HG03097 (cell line): ENCODE measurements at regions not wholly inside any gene's neighbourhood (a gene's known extent, or its start where the extent isn't known, plus 50 kb on each side); places are given as distances from the start of the nearest gene placed in this dataset.
"Not testable (repeated sequence)": the region's sequence is repeated elsewhere in the genome, so short reads cannot be mapped to it uniquely, and the experiment has no call there.

Experiments
- ATAC-seq: cut with Tn5 transposase; IDR thresholded peaks from one replicate; pipeline ENCODE4 v1.9.1; 2021; ENCODE audit not compliant: unreplicated experiment, low FRiP score

DNA sequence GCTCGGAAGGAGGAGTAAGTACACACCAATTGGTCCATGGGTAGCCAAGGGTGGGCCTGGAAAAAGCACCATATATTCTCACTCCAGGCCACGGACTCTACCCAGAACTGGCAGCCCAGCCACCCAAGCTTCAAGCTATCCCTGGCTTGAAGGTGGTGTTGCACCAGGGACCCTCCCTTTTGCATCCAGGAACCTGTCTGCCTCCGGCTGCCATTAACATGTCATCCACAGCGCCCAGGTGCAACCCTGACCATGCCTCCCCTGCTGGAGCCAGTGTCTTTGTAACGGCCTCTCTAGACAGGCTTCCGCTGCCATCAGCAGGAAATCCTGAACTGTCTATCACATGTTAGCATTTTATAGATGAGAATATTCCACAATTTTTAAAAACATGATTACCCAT is 2158.5 kb upstream of the RAG2 start:
- ATAC-seq, result no peak

DNA sequence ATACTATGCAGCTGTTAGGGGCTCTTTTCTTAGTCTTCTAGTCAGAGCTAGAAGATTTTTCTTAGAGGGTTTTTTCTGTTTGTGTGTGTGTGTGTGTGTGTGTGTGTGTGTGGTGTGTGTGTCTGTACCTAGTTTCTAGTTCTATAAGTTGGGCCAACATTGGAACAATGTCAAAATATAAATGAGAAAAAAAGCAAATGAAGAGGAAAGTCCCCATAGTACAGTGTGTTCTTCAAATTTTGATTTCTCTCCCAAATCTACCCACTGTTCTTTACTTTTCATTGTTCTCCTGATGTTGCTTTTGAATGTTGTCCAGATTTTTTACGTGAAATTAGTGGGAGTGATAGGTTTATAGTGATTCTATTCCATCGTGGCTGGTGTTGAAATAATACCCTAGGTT is 2153.4 kb upstream of the RAG2 start:
- ATAC-seq, result no peak

DNA sequence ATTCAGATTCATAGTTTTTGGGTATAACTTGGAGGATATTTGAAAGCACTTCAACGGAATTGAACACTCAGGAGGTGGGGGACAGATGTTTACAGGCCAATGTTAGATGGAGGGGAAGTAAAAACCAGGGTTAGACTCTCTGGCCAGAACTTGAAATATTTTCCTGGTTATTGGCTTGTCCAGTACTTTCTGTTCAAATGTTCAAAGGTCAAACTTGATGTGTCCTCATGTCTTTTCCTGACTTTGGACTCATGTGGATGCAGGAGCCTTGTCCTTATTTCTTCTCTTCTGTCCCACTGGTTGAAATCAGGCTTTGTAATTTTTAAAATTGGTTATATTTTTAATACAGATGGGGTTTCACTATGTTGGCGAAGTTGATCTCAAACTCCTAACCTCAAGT is 2148.5 kb upstream of the RAG2 start:
- ATAC-seq, result not testable (repeated sequence)

DNA sequence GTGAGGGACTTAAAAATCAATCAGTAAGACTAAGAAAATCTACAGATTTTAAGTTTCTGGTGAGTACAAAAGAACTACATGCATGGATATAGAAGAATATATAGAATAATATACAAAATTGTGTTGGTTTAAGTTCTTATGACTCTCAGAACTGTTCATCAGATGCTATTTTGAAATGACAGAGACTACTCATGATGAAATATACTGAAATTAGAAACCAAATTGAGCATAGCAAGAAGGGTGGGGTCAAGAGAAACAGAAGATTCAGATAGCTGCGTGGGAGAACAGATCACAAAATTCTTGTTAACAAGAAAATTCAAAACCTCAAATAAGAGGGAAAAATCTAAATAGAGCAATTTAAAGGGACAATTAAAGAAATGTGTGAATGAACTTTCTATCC is 2125.3 kb upstream of the RAG2 start:
- no peak for ATAC-seq

DNA sequence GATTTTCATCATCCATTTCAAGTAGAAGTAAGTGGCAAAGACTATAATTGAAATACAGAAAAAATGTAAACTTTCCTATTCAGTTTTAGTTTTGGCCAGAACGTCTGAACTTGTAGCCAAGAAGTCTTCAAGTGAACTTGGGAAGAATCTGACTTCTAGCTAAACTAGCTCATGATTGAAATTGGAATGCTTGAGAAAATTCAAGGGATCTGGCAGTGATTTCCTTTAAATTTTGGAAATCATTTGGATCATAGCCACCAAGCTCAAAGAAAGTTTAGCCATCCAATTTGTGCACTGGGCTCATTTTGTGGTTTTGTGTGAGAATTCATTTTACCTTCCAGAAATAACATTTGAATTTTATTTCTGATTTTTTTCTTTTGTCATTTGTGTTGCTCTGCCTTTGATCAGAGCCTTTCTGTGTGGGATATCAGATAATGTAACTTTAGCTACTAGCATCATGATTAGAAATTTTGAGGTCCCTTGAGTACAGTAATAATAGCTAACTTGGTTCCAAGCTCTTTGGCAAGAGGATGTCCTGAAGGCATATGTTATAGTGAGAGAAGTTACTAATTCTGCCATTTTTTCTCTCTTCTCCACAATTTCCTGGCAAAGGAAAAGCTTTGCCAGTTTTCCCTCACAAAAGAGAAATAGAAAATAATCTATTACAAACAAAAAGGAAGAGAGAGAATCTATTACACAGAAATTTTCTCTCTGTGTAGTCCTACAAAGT is 2123.7 kb upstream of the RAG2 start:
- ATAC-seq, result no peak

DNA sequence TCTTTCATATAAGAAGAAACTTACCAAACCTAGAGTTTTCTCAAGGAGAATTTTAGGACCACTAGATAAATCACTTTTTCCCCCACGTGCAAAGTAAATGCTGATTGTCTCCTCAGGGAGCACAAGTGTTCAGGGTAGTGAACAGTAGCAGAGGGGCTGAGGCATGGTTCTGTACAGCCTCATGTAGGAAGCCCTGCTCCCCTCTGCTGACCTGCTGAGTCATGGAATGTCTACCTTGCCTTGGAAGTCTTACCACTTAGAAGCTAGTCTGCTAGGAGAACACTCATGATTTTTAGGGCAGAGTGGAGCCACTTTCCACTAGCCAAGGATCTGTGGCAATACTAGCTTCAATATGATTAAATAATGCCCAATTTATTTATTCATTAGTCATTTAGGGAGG is 2120.6 kb upstream of the RAG2 start:
- no peak for ATAC-seq

DNA sequence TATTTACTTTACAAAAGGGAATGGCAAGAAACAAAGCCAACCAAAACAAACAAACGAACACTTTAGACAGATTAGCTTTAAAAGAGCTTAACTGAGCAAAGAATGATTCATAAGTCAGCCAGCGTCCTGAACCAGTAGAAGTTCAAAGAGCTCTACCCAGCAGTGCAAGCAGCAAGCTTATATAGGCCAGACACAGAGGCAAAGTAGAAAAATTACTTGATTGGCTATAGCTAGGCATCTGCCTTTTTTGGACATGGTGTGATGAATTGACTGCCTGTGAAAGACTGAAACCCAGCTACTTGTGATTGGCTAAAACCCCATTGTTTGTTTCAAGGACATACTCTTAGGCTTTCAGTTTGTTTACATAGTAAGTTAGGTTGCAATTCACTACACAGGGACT is 2120.0 kb upstream of the RAG2 start:
- no peak for ATAC-seq

DNA sequence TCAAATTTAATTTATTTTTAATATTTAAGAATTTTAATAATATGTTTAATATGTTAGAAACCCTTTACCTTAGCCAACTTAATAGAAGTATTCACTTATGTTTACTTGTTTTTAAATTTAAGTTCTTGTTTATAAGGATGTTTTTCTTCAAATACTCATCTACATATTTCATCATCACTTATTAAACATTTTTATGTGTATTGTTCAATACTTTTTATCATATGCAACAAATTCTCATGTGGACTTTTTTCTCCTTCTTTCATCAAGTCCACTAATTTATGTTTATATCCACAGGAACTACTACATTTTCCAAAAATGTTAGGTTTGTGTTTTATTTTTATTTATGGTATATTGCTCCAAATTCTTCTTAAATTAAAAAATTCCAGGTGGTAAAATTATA is 2113.1 kb upstream of the RAG2 start:
- no peak for ATAC-seq

DNA sequence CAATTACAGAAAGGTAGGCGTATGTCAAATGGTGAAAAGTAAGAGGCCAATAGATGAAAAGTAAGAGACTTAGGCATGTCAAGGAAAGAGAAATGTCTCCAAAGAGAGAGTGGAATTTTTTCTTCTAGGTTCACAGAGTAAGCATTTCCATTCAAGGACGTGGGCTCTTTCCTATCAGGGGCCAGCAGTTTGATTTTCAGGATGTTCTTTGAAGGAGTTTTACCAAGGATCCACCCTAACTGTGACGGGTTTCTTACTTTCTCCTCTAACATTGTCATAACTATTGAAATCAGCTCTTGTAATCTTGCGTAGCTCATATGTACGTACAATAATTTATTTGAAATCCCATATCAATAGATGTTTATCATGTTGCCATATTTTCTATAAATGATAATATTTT is 2112.2 kb upstream of the RAG2 start:
- no peak for ATAC-seq

DNA sequence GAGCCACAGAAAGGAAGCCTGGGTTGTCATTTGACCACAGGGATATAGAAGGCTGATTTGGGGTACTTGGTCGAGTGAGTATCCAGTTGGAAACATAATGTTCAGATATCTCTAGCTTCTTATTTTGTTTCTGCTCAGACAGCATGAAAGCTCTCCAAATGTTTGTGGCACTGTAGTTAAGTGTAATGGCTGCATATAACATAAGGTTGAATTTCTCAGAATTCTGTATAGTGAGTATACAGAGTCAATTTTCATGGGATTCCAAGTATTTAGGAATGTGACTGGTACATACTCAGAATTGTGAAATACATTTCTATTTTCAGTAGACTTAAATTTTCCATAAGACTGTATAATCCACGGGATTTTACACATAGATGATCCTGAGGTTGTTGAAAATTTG is 2102.1 kb upstream of the RAG2 start:
- ATAC-seq, result no peak

DNA sequence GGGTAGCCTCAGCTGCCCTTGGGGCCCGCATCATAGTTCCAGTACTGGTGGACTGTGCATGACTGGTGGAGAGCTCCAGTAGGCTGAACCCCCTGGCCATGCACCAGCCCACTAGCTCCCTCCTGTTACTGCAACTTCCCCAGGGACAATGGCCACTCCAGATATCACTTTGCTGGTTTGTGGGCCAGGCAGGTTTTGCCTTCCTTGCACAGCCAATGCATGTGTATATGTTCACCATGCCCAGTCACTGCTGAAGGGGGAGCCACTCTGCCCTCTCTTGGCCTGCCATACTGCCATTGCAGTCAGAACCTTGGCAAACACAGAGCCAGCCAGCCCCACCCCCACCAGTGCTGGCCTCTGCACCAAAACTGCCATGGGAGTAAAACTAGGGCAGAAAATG is 2095.3 kb upstream of the RAG2 start:
- ATAC-seq, result no peak

DNA sequence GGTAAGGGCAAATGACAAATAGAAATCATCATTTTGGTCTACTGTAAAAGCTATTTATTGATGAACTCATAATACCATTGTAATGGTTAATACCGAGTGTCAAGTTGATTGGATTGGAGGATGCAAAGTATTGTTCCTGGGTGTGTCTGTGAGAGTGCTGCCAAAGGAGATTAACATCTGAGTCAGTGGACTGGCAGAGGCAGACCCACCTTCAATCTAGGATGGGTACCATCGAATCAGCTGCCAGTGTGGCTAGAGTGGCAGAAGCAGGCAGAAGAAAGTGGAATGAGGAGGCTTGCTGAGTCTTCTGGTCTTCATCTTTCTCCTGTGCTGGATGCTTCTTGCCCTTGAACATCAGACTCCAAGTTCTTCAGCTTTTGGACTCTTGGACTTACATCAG is 2092.2 kb upstream of the RAG2 start:
- not testable (repeated sequence) for ATAC-seq

DNA sequence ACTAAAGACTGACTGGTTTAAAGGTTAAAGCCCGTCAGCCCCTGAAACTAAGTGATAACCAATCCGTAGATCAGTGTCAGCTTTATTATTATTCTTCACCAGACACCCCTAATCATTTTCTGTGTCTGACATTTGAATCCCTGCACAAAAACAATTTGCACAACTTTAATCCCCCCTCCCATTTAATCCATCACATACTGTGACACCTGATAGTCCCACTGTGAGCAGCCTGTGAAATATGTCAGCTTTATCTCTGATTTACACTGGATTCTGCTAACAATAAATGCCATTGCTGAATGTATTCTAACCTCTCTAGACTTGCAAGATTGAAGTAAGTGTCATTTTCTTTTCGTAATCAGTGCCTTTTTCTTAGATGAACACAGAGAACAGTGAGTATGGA is 2089.0 kb upstream of the RAG2 start:
- no peak for ATAC-seq

DNA sequence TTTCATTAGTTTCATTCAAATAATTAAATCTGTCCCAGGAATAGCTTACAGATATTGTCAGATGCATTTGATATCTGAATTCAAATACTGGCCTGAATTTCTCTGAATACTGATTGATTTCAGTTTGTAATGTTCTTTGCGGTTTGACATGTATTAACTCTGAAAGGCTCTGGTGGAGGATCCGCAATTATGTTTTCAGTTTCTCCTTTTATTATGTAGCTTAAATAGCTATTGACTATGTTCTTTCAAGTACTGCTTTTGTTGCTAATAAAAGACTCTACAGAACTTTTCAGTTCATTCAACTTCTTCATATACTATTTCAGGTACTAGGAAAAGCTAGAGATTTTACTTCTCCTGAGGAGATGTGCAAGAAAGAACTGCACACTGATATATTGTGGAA is 2085.4 kb upstream of the RAG2 start:
- no peak for ATAC-seq

DNA sequence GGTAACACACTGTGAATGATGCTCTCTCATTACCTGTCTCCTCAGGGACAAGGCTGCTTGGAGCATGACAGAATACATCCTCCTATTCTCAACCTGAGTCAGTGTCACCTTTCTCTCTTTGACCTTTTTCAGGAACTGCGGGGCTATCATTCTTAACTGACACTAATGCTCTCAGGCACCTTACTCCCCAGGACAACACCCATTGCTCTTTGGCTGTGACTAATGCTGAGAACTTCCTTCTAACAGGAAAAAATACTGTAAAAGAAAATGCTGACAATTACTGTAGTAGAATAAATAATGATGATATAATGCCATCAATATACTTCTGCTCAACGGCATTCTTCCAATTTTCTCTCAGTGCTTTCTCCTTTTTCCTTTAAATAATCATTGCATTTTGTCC is 2082.7 kb upstream of the RAG2 start:
- no peak for ATAC-seq

DNA sequence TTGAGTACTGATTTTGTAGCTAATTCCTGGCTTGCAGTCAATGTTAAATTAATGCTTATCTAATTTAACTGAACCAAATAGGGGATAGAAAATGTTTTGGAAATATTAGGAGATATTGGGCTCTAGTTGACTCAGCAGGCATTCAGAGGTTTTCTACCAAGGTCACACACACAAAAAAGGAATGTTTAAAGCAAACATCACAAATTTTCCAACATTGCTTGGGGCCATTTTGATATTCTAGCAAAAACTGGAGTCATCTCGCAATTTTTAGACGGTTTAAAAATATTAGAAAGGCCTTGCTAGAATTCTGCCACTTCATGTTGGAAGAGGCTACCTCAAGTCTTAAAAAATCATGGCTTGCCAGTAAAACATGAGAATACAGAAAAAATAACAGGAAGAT is 2082.1 kb upstream of the RAG2 start:
- no peak for ATAC-seq

DNA sequence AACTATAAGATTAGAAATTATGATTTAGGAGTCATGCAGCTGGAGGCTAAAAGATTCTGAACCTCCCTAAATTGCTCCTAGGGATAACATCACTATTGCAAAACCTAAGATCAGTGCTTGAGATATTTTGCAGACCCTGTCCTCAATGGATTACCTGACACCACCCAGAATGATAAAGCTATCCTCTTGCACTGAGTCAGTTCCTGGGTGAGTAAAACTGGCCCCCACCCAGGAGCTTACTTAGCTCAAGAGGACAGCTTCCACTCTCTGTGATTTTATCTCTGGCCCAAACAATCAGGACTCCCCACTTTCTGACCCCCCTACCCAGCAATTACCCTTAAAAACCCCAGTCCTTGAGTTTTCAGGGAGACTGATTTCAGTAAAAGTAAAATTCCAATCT is 2074.4 kb upstream of the RAG2 start:
- ATAC-seq, result no peak

DNA sequence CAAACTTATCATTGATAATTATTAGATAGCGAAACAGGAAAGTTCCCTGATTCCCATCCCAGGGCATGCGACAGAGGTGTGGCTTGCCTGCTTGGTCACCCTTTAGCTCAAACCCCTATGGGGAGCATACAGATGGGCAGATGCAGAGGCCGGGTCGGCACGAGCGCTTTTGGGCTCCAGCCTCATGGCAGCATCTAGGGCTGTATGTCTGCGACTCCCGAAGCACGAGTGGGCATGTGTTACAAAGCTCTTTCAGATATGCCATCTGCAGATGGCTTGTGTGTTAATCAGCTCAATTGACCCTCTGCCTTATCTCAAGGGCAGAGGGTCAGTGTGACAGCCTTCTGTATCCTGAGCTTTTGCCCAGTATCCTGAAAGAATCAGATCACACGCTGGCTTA is 2069.3 kb upstream of the RAG2 start:
- ATAC-seq, result no peak

DNA sequence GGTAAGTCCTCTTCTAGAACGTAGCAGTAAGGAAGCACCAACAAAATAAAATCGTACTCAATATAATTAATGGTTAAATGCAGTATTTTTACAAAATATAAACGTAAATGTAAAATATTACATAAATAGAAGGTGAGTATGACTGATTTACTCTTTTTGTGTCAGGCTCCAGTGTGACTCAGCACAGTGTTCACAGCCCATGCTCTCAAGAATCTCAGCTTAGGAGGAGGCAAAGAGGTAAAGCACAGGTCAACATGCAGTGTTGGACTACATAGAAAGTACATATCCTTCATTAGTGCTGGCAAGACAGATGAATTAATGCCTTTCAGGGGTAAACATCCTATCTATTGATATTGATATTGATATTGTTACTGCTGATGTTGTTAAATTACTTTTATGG is 2050.6 kb upstream of the RAG2 start:
- ATAC-seq, result no peak

DNA sequence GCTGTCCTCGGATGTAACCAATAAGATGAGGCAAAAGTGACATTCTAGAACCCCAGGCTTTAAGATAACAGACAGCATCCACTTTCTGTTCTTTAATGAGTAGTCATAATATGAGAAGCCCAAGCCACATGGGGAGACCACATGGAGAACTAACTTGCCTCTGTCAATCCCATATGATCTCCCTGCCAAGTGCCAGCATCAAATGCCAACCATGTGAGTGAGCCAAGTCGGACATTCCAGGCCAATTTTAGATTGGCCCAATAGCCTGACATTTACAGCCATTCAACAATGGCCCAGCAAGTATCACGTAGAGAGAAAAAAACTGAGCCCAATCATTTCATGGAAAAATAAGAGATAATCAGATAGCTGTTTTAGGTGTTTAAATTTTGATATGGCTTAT is 2048.3 kb upstream of the RAG2 start:
- ATAC-seq, result no peak

DNA sequence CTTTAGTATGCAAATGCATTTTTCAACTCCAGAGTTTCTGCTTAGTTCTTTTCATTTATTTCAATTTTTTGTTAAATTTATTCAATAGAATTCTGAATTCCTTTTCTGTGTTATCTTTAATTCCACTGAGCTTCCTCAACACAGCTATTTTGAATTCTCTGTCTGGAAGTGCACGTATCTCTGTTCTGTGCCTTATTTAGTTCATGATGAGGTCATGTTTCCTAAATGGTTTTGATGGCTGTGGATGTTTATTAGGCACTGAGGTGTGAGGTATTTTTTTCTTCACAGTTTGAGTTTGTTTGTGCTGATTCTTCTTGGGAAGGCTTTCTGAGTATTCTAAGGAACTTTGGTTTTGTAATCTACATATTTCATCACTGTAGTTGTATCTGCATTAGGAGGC is 2042.8 kb upstream of the RAG2 start:
- no peak for ATAC-seq

DNA sequence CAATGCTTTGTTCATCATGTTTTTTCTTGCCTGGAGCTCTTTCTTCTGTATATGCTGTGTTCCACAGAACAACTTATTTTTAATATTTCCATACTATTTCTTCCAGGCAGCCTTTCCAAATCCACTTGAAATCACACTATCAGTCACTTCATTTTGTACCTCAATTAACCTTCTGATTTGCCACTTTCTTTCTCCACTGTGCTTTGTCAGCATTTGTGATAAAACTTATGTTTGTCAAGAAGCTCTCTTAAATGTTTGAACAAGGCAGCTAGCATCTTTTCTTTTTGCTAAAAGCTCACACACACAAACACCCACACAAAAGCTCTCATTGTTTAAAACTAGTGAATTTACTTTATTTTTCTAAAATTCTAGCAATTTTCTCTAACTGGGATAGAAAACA is 2014.7 kb upstream of the RAG2 start:
- ATAC-seq, result no peak

DNA sequence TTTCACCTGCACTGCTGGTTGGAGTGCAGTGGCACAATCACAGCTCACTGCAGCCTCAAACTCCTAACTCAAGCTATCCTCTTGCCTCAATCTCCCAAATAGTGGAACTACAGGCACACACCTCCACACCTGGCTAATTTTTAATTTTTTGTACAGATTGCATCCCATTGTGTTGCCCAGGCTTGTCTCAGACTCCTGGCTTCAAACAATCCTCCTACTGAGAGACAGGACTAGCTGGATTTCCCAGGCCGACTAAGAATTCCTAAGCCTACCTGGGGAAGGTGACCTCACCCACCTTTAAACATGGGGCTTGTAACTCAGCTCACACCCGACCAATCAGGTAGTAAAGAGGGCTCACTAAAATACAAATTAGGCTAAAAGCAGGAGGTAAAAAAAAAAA is 2003.3 kb upstream of the RAG2 start:
- not testable (repeated sequence) for ATAC-seq
